ENCODE measurements at regions not wholly inside any gene's neighbourhood (a gene's known extent, or its start where the extent isn't known, plus 50 kb on each side); places are given as distances from the start of the nearest gene placed in this dataset.

DNA sequence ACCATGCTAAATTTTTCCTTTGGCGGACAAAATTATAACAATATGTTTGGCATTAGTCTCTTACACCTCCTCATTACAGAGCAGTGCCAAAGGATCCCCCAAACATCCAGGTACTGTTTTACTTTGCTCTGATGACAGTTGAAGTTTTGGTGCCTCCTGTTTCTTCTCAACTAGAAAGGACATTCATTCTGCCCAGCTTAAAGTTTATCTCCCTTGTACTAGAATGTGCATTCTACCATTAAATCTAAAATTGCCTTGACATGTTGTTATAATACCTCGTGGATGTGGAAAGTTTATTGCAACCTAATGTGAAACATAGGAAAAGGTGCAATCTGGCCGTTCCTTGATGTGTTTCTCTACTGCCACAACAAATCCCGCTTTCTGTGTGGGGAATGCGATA is 173.4 kb downstream of the KITLG start:
- no peak for TF ChIP-seq CTCF (conservative IDR thresholded peaks at IDR 0.05; ENCODE audit: low read length)
- TF ChIP-seq EZH2phosphoT487 (IDR thresholded peaks at IDR 0.05; ENCODE audit: borderline replicate concordance) = no peak
